HG03060 (cell line): ENCODE measurements at regions not wholly inside any gene's neighbourhood (a gene's known extent, or its start where the extent isn't known, plus 50 kb on each side); places are given as distances from the start of the nearest gene placed in this dataset.

Experiments
- ATAC-seq: cut with Tn5 transposase; IDR thresholded peaks from one replicate; pipeline ENCODE4 v1.9.1; 2021; ENCODE audit warnings: low read depth, moderate number of reproducible peaks; ENCODE audit not compliant: unreplicated experiment

DNA sequence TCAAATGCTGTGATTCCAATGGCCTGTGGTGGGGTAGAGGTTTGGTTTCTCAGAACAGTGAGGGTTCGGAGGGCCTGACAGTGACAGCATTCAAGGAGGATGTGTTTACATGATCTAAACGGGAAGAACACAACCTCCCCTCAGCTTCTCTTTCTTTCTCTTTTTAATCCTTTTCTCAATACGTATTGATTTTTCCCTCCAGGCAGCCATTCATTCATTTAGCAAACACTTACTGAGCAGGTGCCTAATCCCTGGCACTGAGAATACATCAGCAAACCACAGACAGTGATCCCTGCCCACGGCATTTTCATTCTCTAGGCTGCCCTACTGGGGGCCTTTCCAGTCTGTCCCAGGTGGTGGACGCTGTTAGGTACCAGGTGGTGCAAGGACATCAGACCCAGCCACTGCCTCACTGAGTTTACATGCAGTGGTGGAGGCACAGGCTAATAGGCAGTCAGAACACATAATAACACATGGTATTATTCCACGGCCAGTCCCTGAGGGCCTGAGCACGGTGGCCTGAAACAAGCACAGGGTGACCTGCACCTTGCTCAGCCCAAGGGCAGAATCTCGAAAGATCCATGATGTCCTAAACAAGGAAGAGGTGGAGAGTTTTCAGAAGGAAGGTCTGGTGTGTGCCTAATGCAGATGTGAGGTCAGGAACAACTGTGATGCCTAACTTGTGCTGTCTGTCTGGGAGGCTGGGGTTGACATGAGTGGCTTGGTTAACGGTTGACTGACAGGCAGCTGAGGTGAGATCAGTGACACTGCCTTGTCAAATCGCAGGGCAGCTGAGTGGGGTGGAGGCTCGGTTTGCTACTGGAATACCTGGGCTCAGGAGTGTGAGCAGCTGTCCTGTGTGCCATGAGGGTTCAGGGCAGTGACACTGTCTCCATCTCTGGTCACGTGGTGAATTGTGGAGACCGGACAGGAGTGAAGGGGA, 785.5 kb upstream of the HS6ST1 start:
- no peak for ATAC-seq

DNA sequence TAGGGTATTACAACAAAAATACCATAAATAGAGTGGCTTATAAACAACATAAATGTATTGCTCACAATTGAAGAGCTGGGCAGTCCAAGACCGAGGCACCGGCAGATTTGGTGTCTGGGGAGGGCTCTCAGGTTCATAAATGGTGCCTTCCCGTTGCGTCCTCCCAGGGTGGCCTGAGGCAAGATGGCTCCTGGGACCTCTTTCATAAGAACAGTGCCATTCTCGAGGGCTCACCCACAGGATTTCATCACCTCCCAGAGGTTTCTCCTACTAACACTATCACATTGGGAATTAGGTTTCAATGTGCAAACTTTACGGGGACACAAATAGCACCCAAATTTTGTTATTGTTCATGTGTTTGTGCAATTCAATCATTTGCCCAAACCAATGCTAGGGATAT, 793.5 kb upstream of the HS6ST1 start:
- no peak for ATAC-seq

DNA sequence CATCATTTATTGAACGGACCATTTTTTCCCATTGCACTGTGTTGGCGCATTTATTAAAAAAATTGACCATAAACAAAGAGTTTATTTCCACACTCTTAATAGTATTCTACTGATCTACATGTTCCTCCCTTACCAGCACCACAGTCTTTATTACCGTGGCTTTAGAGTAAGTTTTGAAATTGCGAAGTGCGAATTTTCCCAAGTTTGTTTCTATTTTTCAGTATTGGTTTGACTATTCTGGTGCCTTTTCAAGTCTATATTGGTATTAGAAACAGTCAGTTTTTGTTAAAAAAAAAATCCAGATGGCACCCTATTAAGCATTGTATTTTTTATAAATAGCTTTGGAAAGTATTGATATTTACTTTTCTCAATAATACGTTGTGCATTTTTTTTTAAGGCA, 795.1 kb upstream of the HS6ST1 start:
- ATAC-seq: no peak

GRCh38 chr2:129117434-129117833, 798.8 kb upstream of the HS6ST1 start:
- ATAC-seq: no peak

DNA sequence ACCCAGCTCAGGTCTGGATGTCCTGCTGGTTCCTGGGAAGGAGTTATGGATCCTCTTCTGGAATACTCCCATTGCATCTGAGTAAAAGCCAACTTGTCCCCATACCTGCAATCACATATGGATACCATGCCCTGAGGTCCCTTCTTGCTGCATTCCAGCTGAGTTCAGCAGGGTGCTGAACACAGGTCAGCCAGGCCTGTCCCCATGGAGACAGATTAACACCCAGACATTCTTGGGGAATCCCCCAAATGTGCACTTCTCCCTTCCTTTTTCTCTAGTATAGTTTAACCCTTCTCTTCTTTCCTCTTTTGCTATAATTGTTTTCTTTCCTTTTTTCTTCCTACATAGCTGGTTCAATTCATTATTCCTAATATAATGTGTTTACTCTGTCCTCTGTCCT, 799.6 kb upstream of the HS6ST1 start:
- ATAC-seq: no peak

DNA sequence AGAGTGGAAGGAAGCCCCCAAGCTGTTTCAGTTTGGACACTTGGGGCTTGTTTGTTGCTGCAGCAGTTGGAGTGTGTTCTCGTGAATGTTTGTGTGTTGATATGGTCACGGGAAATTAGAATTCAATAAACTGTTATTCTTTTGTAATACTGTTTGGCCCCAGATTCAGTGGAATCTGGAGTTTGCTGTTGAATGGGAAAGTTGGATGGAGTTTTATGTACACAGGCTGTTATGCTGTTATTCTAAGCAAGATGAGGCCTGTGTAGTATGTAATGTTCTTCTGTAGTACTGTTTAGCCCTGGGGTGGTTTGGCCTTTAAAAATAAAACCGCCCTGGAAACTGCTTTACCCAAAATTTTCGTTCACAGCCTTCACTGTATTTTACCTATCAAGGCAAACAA, 810.4 kb upstream of the HS6ST1 start:
- ATAC-seq: no peak

DNA sequence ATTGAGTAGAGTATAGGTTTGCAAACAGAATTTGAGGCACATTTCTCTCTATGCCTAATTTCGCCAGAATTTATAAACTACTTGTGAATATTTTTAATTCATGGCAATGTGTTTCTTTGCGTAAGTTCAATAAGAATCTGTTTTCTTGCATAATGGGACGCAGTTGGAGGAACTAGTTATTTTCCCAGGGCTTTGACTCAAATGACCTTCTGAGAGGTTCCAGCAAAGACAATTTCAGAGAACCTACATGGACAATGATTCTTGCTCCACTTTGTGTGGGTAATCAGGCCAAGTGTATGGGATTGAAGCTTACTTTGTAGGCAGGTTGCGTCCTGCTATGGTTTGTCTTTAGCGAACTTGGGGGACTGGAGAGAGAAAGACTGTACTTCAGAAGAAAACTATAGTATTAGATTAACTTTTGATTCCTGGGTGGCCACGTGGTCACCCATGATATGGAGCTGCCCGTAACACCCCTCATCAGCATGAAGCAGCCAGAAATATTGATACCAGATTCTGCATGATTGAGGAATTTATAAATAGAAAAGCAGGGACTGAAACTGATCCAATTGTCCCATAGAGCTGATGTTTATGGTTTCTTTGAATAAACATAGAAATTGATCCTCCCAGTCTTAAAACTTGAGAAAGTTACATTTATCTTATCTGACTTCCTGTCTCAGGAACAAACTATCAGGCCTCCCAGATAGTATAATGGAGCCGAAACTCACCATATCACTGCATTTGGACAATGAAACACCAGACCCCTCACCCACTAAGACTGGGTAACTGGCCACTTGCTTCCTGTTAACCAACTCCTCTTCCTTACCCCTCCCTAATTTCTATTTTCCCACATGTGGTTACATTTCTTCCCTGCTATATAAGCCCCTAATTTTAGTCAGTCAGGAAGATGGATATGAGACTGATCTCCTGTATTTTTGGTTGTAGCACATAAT, 815.3 kb upstream of the HS6ST1 start:
- no peak for ATAC-seq

DNA sequence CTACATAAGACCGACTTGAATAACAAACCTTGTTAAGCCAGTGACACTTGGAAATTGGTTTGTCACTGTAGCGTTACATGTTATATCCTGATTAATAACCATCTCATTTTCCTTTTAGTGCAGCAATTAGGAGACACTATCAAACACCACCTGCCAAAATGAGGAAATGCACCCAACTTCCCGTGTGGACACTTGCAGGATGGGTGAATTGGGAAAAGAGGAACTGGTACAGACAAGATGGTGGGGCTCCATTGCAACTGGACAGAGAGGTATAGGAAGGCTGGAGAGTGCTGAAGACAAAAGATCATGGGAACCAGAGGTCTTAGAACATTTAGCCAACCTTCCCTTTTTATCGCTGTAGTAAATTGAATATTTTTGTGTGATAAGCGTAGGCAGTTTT, 816.3 kb upstream of the HS6ST1 start:
- no peak for ATAC-seq

- ATAC-seq: no peak
Observed at GRCh38 chr2:129139380-129139779, 820.7 kb upstream of the HS6ST1 start.

- ATAC-seq: no peak
Observed at GRCh38 chr2:129142465-129142864, 823.8 kb upstream of the HS6ST1 start.

DNA sequence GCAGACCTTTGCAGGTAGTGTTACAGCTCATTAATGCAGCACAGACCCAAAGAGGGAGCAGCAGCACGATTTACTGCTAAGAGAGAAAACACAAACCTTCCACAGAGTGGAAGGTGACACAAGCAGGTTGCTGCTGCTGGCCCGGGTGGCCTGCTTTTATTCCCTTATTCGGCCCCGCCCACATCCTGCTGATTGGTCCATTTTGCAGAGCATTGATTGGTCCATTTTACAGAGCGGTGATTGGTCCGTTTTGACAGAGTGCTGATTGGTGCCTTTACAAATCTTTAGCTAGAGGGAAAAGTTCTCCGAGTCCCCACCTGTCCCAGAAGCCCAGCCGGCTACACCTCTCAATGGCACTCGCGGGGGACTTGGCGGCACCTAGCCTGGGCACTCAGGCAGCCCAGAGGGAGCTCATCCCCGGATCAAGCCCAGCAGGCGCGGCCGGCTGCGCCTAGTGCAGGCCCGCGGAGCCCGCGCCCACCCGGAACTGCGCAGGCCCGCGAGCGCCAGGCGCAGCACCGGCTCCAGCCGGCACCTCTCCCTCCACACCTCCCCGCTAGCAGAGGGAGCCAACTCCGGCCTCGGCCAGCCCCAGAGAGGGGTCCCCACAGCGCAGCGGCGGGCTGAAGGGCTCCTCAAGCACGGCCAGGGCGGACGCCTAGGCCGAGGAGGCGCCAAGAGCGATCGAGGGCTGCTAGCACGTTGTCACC, 825.6 kb upstream of the HS6ST1 start:
- no peak for ATAC-seq

- ATAC-seq: no peak
Observed at GRCh38 chr2:129152514-129152913, 827.0 kb upstream of the RAB6C start.

- ATAC-seq: no peak
Observed at GRCh38 chr2:129160879-129161278, 818.6 kb upstream of the RAB6C start.

- ATAC-seq: no peak
Observed at GRCh38 chr2:129164220-129164949, 815.1 kb upstream of the RAB6C start.

GRCh38 chr2:129165006-129165405, 814.5 kb upstream of the RAB6C start:
- no peak for ATAC-seq

DNA sequence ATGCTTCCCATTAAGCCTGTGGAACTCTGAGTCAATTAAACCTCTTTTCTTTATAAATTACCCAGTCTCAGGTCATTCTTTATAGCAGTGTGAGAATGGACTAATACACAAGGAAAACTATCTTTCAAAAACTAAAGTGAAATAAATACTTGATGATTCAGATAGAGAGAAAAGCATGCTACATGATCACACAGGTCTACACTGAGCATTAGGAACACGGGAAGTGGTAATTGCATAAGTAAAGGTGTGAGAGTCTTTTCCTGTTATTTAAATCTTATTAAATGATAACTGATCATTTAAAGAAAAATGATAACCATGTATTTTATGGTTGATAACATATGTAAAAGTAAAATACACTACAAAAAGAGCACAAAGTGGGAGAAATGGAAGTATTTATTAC, 812.0 kb upstream of the RAB6C start:
- no peak for ATAC-seq

DNA sequence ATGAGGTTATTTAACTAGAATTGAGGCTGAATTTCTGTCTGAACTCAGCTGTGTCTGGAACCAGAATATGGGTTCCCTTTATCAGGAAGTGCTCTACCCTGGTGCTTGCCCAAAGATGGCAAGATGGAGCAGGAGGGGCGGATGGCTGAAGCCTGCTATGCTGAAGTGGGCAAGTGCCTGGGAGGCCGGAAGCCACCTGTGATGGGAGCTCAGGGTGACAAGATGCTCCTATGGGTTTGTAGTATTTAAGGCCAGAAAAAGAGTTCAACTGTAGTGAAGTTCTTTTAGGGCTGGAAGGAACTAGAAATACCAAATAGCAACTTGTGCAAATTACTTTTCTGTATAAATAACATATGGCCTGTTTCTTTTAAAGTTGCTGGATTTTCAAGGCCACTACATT, 808.9 kb upstream of the RAB6C start:
- ATAC-seq: no peak

DNA sequence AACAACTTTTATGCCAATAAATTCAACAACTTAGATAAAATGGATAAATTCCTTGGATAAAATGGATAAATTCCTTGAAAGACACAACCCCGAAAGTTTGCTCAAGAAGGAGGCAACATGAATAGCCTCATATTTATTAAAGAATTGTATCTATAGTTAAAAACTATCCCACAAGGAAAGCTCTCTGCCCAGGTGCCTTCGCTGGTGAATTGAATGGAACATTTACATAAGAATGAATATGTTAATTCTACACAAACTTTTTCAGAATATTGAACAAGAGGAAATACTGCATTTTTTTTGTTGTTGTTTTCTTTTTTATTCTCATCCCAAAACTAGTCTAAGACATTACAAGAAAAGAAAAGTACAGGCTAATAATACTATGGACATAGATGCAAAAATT, 805.3 kb upstream of the RAB6C start:
- no peak for ATAC-seq

DNA sequence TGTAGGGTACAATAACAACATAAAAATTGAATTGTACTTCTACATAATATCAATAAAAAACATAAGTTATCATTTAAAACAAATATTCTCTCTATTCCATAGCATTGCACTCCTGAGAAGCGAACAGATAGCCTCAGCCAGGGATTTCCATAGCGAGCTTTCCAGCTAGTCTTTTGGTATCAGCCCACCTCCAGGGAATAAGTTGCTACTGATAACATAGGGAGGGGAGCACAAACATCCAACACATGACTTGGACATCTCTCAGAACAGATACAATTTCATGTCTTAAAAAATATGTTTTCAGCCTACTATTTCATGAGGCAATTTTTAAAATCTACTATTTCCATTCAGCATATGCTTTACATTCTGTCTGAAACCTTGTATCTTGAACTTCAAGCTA, 804.4 kb upstream of the RAB6C start:
- ATAC-seq: no peak

DNA sequence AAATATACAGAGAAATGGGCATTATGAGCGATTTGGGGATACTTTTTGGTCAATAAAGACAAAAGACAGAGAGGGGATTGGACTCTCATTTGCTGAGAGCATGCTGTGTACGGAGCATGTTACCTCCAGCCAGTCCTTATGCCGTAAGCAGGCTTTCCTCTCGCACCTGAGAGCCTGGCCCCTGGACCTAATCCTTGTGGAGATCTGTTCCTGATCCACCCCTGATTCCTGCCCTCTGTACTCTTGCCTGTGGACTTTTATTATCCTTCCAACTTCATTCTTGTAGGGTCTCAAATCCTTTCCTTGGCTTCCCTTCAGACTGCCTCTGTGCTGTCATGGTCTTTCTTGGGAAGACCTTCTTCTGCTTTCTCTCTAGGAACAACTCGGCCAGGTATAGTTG, 803.1 kb upstream of the RAB6C start:
- ATAC-seq: no peak
